ENCODE measurements at regions not wholly inside any gene's neighbourhood (a gene's known extent, or its start where the extent isn't known, plus 50 kb on each side); places are given as distances from the start of the nearest gene placed in this dataset.

GRCh38 chr1:175863299-175864050 lies 120.1 kb upstream of the TNR start:
- ChIA-PET POLR2A (no interaction called here), CTCF (no interaction called here)
- TF ChIP-seq CTCF (IDR thresholded peaks at IDR 0.05; ENCODE audit: control extremely low read depth, extremely low read depth, low read depth, missing control alignments) = no peak
- DNase-seq (ENCODE audit: extremely low spot score) = no peak

- ChIA-PET POLR2A (no interaction called here), CTCF (no interaction called here)
- TF ChIP-seq CTCF (IDR thresholded peaks at IDR 0.05; ENCODE audit: control extremely low read depth, extremely low read depth, low read depth, missing control alignments) = no peak
- DNase-seq (ENCODE audit: extremely low spot score) = no peak
These were observed 119.0 kb upstream of the TNR start for GRCh38 chr1:175862408-175862807.

- no peak for TF ChIP-seq CTCF (IDR thresholded peaks at IDR 0.05; ENCODE audit: control extremely low read depth, extremely low read depth, low read depth, missing control alignments)
- DNase-seq (ENCODE audit: extremely low spot score) = no peak
- POLR2A ChIA-PET = no interaction called here
- CTCF ChIA-PET = no interaction called here
These were observed 118.4 kb upstream of the TNR start for GRCh38 chr1:175861626-175862367.

- TF ChIP-seq CTCF (IDR thresholded peaks at IDR 0.05; ENCODE audit: control extremely low read depth, extremely low read depth, low read depth, missing control alignments) = no peak
- ChIA-PET CTCF (interaction anchor here (1.4 kb wide), 1 partner anchor 706 kb away, joined by 3 read pairs; no protein-coding TSS in a partner anchor), POLR2A (no interaction called here)
- no peak for DNase-seq (ENCODE audit: extremely low spot score)
These were observed 114.4 kb upstream of the TNR start for GRCh38 chr1:175857756-175858155.

GRCh38 chr1:175853681-175854080 lies 110.3 kb upstream of the TNR start:
- ChIA-PET POLR2A (no interaction called here), CTCF (interaction anchor here (1.2 kb wide), 1 partner anchor 13 kb away, joined by 4 read pairs; no protein-coding TSS in a partner anchor)
- no peak for DNase-seq (ENCODE audit: extremely low spot score)
- TF ChIP-seq CTCF (IDR thresholded peaks at IDR 0.05; ENCODE audit: control extremely low read depth, extremely low read depth, low read depth, missing control alignments) = no peak

- no peak for DNase-seq (ENCODE audit: extremely low spot score)
- POLR2A ChIA-PET = no interaction called here
These were observed 108.4 kb upstream of the TNR start for GRCh38 chr1:175851749-175852148.

More at GRCh38 chr1:175851749-175852148, 108.4 kb upstream of the TNR start:
- CTCF ChIA-PET = interaction anchor here (0.6 to 1.4 kb wide), 4 partner anchors 10 to 28 kb away, joined by 3 read pairs; no protein-coding TSS in a partner anchor
- no peak for TF ChIP-seq CTCF (IDR thresholded peaks at IDR 0.05; ENCODE audit: control extremely low read depth, extremely low read depth, low read depth, missing control alignments)

Data from GM10248 (cell line).